ENCODE measurements at regions not wholly inside any gene's neighbourhood (a gene's known extent, or its start where the extent isn't known, plus 50 kb on each side); places are given as distances from the start of the nearest gene placed in this dataset.

- Histone ChIP-seq H3K14ac (ENCODE audit: insufficient read depth, low read length) (no peak overlapping the region), H2AFZ (ENCODE audit: low read length) (no peak overlapping the region), H2BK120ac (ENCODE audit: low read depth, low read length, poor library complexity, severe bottlenecking) (no peak overlapping the region), H3T11ph (ENCODE audit: low read length) (no peak overlapping the region), H3K27me3 (ENCODE audit: insufficient read depth, low read length) (no peaks in the 10 kb centered on the region), H3K27ac (ENCODE audit: insufficient read length, low read depth, low read length) (no peak overlapping the region), H2AK5ac (ENCODE audit: insufficient read length, low read length) (no peak overlapping the region), H3K4ac (ENCODE audit: low read depth, low read length) (no peak overlapping the region), H4K5ac (ENCODE audit: insufficient read length, low read depth, low read length) (no peak overlapping the region), H3K79me2 (ENCODE audit: insufficient read depth, low read length) (no peaks in the 10 kb centered on the region), H3K23ac (ENCODE audit: insufficient read length, low read depth, low read length) (no peak overlapping the region), H2BK20ac (ENCODE audit: low read depth, low read length, poor library complexity, severe bottlenecking) (no peak overlapping the region), H3K79me1 (ENCODE audit: insufficient read depth, low read depth, low read length, poor library complexity, severe bottlenecking) (no peaks in the 10 kb centered on the region), H3K23me2 (ENCODE audit: insufficient read length, low read depth, low read length, poor library complexity, severe bottlenecking) (no peaks in the 10 kb centered on the region), H3K9ac (ENCODE audit: extremely low read depth, insufficient read length, low read length) (no peak overlapping the region), H3K4me1 (ENCODE audit: insufficient read depth, low read length) (peaks cover 12% of the 10 kb centered on the region; the same call in 1 of the 2 replicates), H2BK12ac (ENCODE audit: insufficient read length, low read depth, low read length) (no peak overlapping the region), H3K9me3 (ENCODE audit: control insufficient read depth, low read depth, low read length) (no peaks in the 10 kb centered on the region), H4K20me1 (ENCODE audit: control insufficient read depth, insufficient read depth, insufficient read length) (no peaks in the 10 kb centered on the region), H3K56ac (ENCODE audit: insufficient read length, low read depth, low read length) (no peak overlapping the region), H3K4me2 (ENCODE audit: insufficient read depth, insufficient read length, low read length) (no peak overlapping the region), H3K18ac (ENCODE audit: insufficient read length, low read depth, low read length) (no peak overlapping the region), H4K8ac (replicated peaks; ENCODE audit: insufficient read length, low read depth, low read length) (no peak overlapping the region), H2BK5ac (ENCODE audit: insufficient read length, low read length) (no peak overlapping the region), H2BK15ac (ENCODE audit: low read depth, low read length) (no peak overlapping the region), H4K91ac (ENCODE audit: insufficient read length, low read depth, low read length) (no peak overlapping the region)
- H3K9me3 Mint-ChIP-seq, result no peaks in the 10 kb centered on the region
- no peak overlapping the region for H3K4me3 Mint-ChIP-seq
- DNase-seq, result no peak
- H3K27me3 Mint-ChIP-seq (ENCODE audit: low read depth), result peaks cover 6% of the 10 kb centered on the region
- no peak for TF ChIP-seq CTCF (conservative IDR thresholded peaks at IDR 0.05)
- H3K36me3 Mint-ChIP-seq (ENCODE audit: insufficient read depth in 1 of 3, low read depth in 3 of 3), result no peaks in the 10 kb centered on the region
- peaks cover 48 to 50% of the 10 kb centered on the region in 2 experiments for H3K4me1 Mint-ChIP-seq
- WGBS (ENCODE audit: extremely low coverage, insufficient read length, low lambda C conversion rate), result no CpG with 5 or more reads among the region's 22 CpGs
- H3K27ac Mint-ChIP-seq, result no peak overlapping the region; a peak in 1 of 7 replicates
These were observed 214.2 kb upstream of the GSE1 start for GRCh38 chr16:85398688-85399582.

All from H9 (cell line).